HepG2 (cell line): ENCODE measurements at regions not wholly inside any gene's neighbourhood (a gene's known extent, or its start where the extent isn't known, plus 50 kb on each side); places are given as distances from the start of the nearest gene placed in this dataset.

Source experiments
- ATAC-seq: fragments of 200-7000 bp; cut with Tn5 transposase; 3 replicates; pipeline ENCODE4 v1.9.1; 2020; ENCODE audit warnings: mild to moderate bottlenecking, moderate library complexity
- BruUV-seq: library from RNA; stranded (reverse); fragments of 400-500 nt; replicated peaks from 2 replicates; lab custom pipeline; 2021; lab: Mats Ljungman, UMichigan
- CTCF ChIA-PET: fragments of 300-600 bp; formaldehyde crosslinking; extraction: SDS; loops from one replicate; lab custom pipeline; 2021; ENCODE audit warnings: low total read pairs, inconsistent platforms, low intra/inter-chr PET ratio; lab: Yijun Ruan, JAX
- POLR2A ChIA-PET: fragments of 350-600 bp; sonication (Branson Sonifier 250); formaldehyde crosslinking; loops from one replicate; lab custom pipeline; 2020; ENCODE audit warnings: antibody characterized with exemption, inconsistent platforms; lab: Yijun Ruan, JAX
- DNase-seq: peaks from one replicate; pipeline ENCODE4 v3.0.0-alpha.2; 2015; ENCODE audit warnings: low spot score
- FAIRE-seq: peaks from 3 replicates; lab custom pipeline; 2011; peaks lifted over from hg19 to GRCh38; lab: Jason Lieb, UNC
- H2AFZ ChIP-seq: one replicate; pipeline ENCODE4 v1.6.1; 2011; ENCODE audit warnings: low read length, inconsistent platforms
- H3K27ac ChIP-seq: fragments of 300-600 bp; 3 replicates; pipeline ENCODE4 v1.8.0; 2011; ENCODE audit warnings: mixed run types, mild to moderate bottlenecking, mixed read lengths, low read length, inconsistent platforms; ENCODE audit not compliant: insufficient read depth; ENCODE audit errors: extremely low read length
- H3K27me3 ChIP-seq, 2 experiments: fragments of 200-600 bp in 1 of 2; 2 replicates in 1 of 2; 3 replicates in 1 of 2; pipeline versions ENCODE4 v1.6.0 to v1.8.0; 2011; ENCODE audit warnings: low read length in 2 of 2, mild to moderate bottlenecking in 2 of 2, moderate library complexity in 2 of 2, inconsistent platforms in 1 of 2; ENCODE audit not compliant: insufficient read depth in 2 of 2, control insufficient read depth in 1 of 2
- H3K36me3 ChIP-seq, 2 experiments: fragments of 200-600 bp in 1 of 2; replicated peaks in 1 of 2; 2 replicates in 1 of 2; 3 replicates in 1 of 2; pipeline versions ENCODE4 v1.5.1 to v1.8.0; 2011; ENCODE audit warnings: low read length in 2 of 2, inconsistent platforms in 1 of 2; ENCODE audit not compliant: insufficient read depth in 2 of 2, control insufficient read depth in 1 of 2
- H3K4me1 ChIP-seq: 2 replicates; pipeline ENCODE4 v1.5.1; 2012; ENCODE audit warnings: low read length, inconsistent platforms; ENCODE audit not compliant: insufficient read depth
- H3K4me2 ChIP-seq: 2 replicates; pipeline ENCODE4 v1.6.0; 2011; ENCODE audit warnings: low read depth, low read length, inconsistent platforms
- H3K4me3 ChIP-seq, 3 experiments: fragments of 200-600 bp in 1 of 3; sonication (generic), shearing (Covaris generic) in 1 of 3; replicated peaks in 1 of 3; 2 replicates each; pipeline ENCODE4 v1.5.1; 2011 to 2016; ENCODE audit warnings: low read length in 3 of 3, inconsistent platforms in 2 of 3, low read depth in 2 of 3, mild to moderate bottlenecking in 2 of 3, control low read depth in 1 of 3, mixed read lengths in 1 of 3; ENCODE audit not compliant: insufficient read depth in 1 of 3
- H3K79me2 ChIP-seq: one replicate; pipeline ENCODE4 v1.6.1; 2011; ENCODE audit warnings: low read length, inconsistent platforms; ENCODE audit not compliant: insufficient read depth
- H3K9ac ChIP-seq: 2 replicates; pipeline ENCODE4 v1.6.0; 2011; ENCODE audit warnings: mild to moderate bottlenecking, low read depth, low read length, inconsistent platforms; ENCODE audit not compliant: insufficient read depth
- H3K9me3 ChIP-seq: 2 replicates; pipeline ENCODE4 v1.5.1; 2012; ENCODE audit warnings: mild to moderate bottlenecking, low read length
- H4K20me1 ChIP-seq: 2 replicates; pipeline ENCODE4 v1.6.0; 2011; ENCODE audit warnings: inconsistent platforms, mild to moderate bottlenecking, low read length, moderate library complexity; ENCODE audit not compliant: insufficient read depth
- ARHGAP35 ChIP-seq: sonication (generic); formaldehyde crosslinking; IDR thresholded peaks from 2 replicates; pipeline ENCODE4 v1.9.0; 2022; ENCODE audit warnings: mild to moderate bottlenecking, inconsistent platforms, moderate library complexity, missing genetic modification reagents, borderline replicate concordance
- ARID5B ChIP-seq: IDR thresholded peaks from 2 replicates; pipeline ENCODE4 v1.4.0; 2020; ENCODE audit warnings: mild to moderate bottlenecking, missing genetic modification reagents
- FOSL1 ChIP-seq: sonication (generic); formaldehyde crosslinking; IDR thresholded peaks from 2 replicates; pipeline ENCODE4 v1.9.0; 2021; ENCODE audit warnings: missing genetic modification reagents, borderline replicate concordance
- FOXK2 ChIP-seq: fragments of 450-650 bp; IDR thresholded peaks from 2 replicates; pipeline ENCODE4 v1.6.1; 2016
- KAT8 ChIP-seq: IDR thresholded peaks from 2 replicates; pipeline ENCODE4 v1.6.1; 2016; ENCODE audit warnings: missing genetic modification reagents, missing compliant biosample characterization
- ONECUT2 ChIP-seq: sonication (generic); formaldehyde crosslinking; IDR thresholded peaks from 2 replicates; pipeline ENCODE4 v1.4.0; 2020; ENCODE audit warnings: missing genetic modification reagents
- STAT6 ChIP-seq: sonication (generic); formaldehyde crosslinking; IDR thresholded peaks from 2 replicates; pipeline ENCODE4 v1.4.0; 2020; ENCODE audit warnings: missing genetic modification reagents, mild to moderate bottlenecking, borderline replicate concordance
- ZBED4 ChIP-seq: sonication (generic); formaldehyde crosslinking; IDR thresholded peaks from 2 replicates; pipeline ENCODE4 v1.4.0; 2020; ENCODE audit warnings: missing genetic modification reagents, borderline replicate concordance
- ZNF24 ChIP-seq: fragments of 450-650 bp; IDR thresholded peaks from 2 replicates; pipeline ENCODE4 v1.6.1; 2017; ENCODE audit warnings: antibody characterized with exemption, mild to moderate bottlenecking
- ZNF576 ChIP-seq: sonication (generic); formaldehyde crosslinking; IDR thresholded peaks from 2 replicates; pipeline ENCODE4 v1.4.0; 2020; ENCODE audit warnings: mild to moderate bottlenecking, missing genetic modification reagents
- ZNF704 ChIP-seq: sonication (generic); formaldehyde crosslinking; IDR thresholded peaks from 2 replicates; pipeline ENCODE4 v1.8.1; 2023; ENCODE audit warnings: mild to moderate bottlenecking, inconsistent platforms, moderate library complexity, missing genetic modification reagents, borderline replicate concordance
- ZZZ3 ChIP-seq: sonication (generic); formaldehyde crosslinking; IDR thresholded peaks from 2 replicates; pipeline ENCODE4 v1.4.0; 2020; ENCODE audit warnings: missing genetic modification reagents, mild to moderate bottlenecking, borderline replicate concordance
- WGBS: methylation state at CpG from one replicate; pipeline ENCODE4 v1.1.6; 2017; ENCODE audit warnings: low lambda C conversion rate; 5-methylcytosine and 5-hydroxymethylcytosine counted together
- in situ Hi-C: cut with HindIII; loops from 2 replicates; pipeline ENCODE4 v1.10.0; 2017; ENCODE audit warnings: low pct_unique_long_range_greater_than_20kb; ENCODE audit not compliant: extremely low pct_ligation_motif_present
- intact Hi-C: fragments of 100-400 bp; cut with micrococcal nuclease; formaldehyde crosslinking; loops from one replicate; pipeline ENCODE4 v1.10.0; 2022; ENCODE audit not compliant: unreplicated experiment

GRCh38 chr10:2861632-2862210, 205.6 kb upstream of the PFKP start:
- Histone ChIP-seq H3K79me2 (no peaks in the 10 kb centered on the region), H3K27ac (no peak overlapping the region), H2AFZ (no peak overlapping the region), H3K4me3 (no peak overlapping the region), H3K9ac (no peak overlapping the region), H3K4me1 (no peaks in the 10 kb centered on the region), H4K20me1 (no peaks in the 10 kb centered on the region), H3K9me3 (peaks cover 11% of the 10 kb centered on the region; the same call in 1 of the 2 replicates), H3K36me3 (no peaks in the 10 kb centered on the region), H3K27me3 (peaks cover 1 to 10% of the 10 kb centered on the region in 2 experiments; a peak in 2 of 5 replicates), H3K4me2 (no peak overlapping the region)
- DNase-seq = no peak
- WGBS = 18% methylated on average over 6 of the region's 6 CpGs
- ChIA-PET POLR2A (no interaction called here), CTCF (no interaction called here)
- in situ Hi-C loops (no loop called here), intact Hi-C loops (loop anchor here (5.0 kb wide), 1 partner anchor 1421 kb away; no protein-coding TSS in a partner anchor)
- no peak for FAIRE-seq
- ATAC-seq = no peak
- no TSS peak for BruUV-seq
- TF ChIP-seq ZZZ3 (no peak), KAT8 (CRISPR knock-in tag) (no peak), ZNF24 (no peak), FOXK2 (no peak), ONECUT2 (CRISPR knock-in tag) (no peak), ZBED4 (CRISPR knock-in tag) (no peak), ZNF576 (no peak), FOSL1 (CRISPR knock-in tag) (no peak), ARHGAP35 (CRISPR knock-in tag) (no peak), ARID5B (CRISPR knock-in tag) (no peak), ZNF704 (CRISPR knock-in tag) (no peak), STAT6 (CRISPR knock-in tag) (no peak)
